ENCODE measurements at regions not wholly inside any gene's neighbourhood (a gene's known extent, or its start where the extent isn't known, plus 50 kb on each side); places are given as distances from the start of the nearest gene placed in this dataset.
A peak's percentile ranks its signal among the peaks of the same experiment; 100 is the strongest.
"Not testable (repeated sequence)": the region's sequence is repeated elsewhere in the genome, so short reads cannot be mapped to it uniquely, and the experiment has no call there.

GRCh38 chr10:124183617-124184016, 90.2 kb upstream of the CHST15 start:
- no peak for DNase-seq (ENCODE audit: low read depth, low spot score)

- no peak for DNase-seq (ENCODE audit: low read depth, low spot score)
Measured at GRCh38 chr10:124182088-124182541, 88.7 kb upstream of the CHST15 start.

- DNase-seq (ENCODE audit: low read depth, low spot score) = no peak
Measured at GRCh38 chr10:124181656-124182055, 88.3 kb upstream of the CHST15 start.

GRCh38 chr10:124180947-124181549, 87.7 kb upstream of the CHST15 start:
- DNase-seq (ENCODE audit: low read depth, low spot score) = no peak

- no peak for DNase-seq (ENCODE audit: low read depth, low spot score)
Measured at GRCh38 chr10:124180044-124180745, 86.8 kb upstream of the CHST15 start.

- no peak for DNase-seq (ENCODE audit: low read depth, low spot score)
Measured at GRCh38 chr10:124179308-124180043, 86.1 kb upstream of the CHST15 start.

- DNase-seq (ENCODE audit: low read depth, low spot score) = no peak
Measured at GRCh38 chr10:124177180-124177518, 83.8 kb upstream of the CHST15 start.

- no peak for DNase-seq (ENCODE audit: low read depth, low spot score)
Measured at GRCh38 chr10:124176349-124177179, 83.2 kb upstream of the CHST15 start.

- DNase-seq (ENCODE audit: low read depth, low spot score) = no peak
Measured at GRCh38 chr10:124175701-124176348, 82.4 kb upstream of the CHST15 start.

GRCh38 chr10:124174673-124175645, 81.6 kb upstream of the CHST15 start:
- no peak for DNase-seq (ENCODE audit: low read depth, low spot score)

GRCh38 chr10:124174071-124174566, 80.7 kb upstream of the CHST15 start:
- DNase-seq (ENCODE audit: low read depth, low spot score) = no peak

- no peak for DNase-seq (ENCODE audit: low read depth, low spot score)
Measured at GRCh38 chr10:124173298-124173900, 80.0 kb upstream of the CHST15 start.

- DNase-seq (ENCODE audit: low read depth, low spot score) = no peak
Measured at GRCh38 chr10:124172181-124172916, 79.0 kb upstream of the CHST15 start.

GRCh38 chr10:124171561-124171960, 78.2 kb upstream of the CHST15 start:
- no peak for DNase-seq (ENCODE audit: low read depth, low spot score)

- no peak for DNase-seq (ENCODE audit: low read depth, low spot score)
Measured at GRCh38 chr10:124170631-124171030, 77.2 kb upstream of the CHST15 start.

- DNase-seq (ENCODE audit: low read depth, low spot score) = peak; percentile 21
Measured at GRCh38 chr10:124168991-124169802, 75.8 kb upstream of the CHST15 start.

- DNase-seq (ENCODE audit: low read depth, low spot score) = no peak
Measured at GRCh38 chr10:124168581-124168980, 75.2 kb upstream of the CHST15 start.

- not testable (repeated sequence) for DNase-seq (ENCODE audit: low read depth, low spot score)
Measured at GRCh38 chr10:124167925-124168324, 74.5 kb upstream of the CHST15 start.

All from ELF-1 (cell line).